B cell (primary cell): ENCODE measurements at regions not wholly inside any gene's neighbourhood (a gene's known extent, or its start where the extent isn't known, plus 50 kb on each side); places are given as distances from the start of the nearest gene placed in this dataset.

Experiments
- ATAC-seq: fragments of 200-7000 bp; cut with Tn5 transposase; one replicate; pipeline ENCODE4 v1.10.0; 2021; ENCODE audit warnings: low read depth, mild to moderate bottlenecking, moderate number of reproducible peaks, moderate library complexity
- CTCF ChIA-PET: fragments of 350-600 bp; sonication (Branson Sonifier 250); formaldehyde crosslinking; loops from one replicate; lab custom pipeline; 2021; ENCODE audit warnings: antibody characterized with exemption, inconsistent platforms; lab: Charles Lee
- POLR2A ChIA-PET: fragments of 350-600 bp; sonication (Branson Sonifier 250); formaldehyde crosslinking; loops from one replicate; lab custom pipeline; 2021; ENCODE audit warnings: antibody characterized with exemption; lab: Charles Lee
- DNase-seq: peaks from one replicate; pipeline ENCODE4 v3.0.0; 2013
- H2AFZ ChIP-seq: 2 replicates; pipeline ENCODE4 v1.6.1; 2012; ENCODE audit warnings: mild to moderate bottlenecking, low read depth, low read length; ENCODE audit not compliant: insufficient read depth, poor library complexity, severe bottlenecking
- H3K27ac ChIP-seq, 2 donors: 1 replicate in 1 of 2; 2 replicates in 1 of 2; pipeline ENCODE4 v1.5.1; 2012 to 2013; ENCODE audit warnings: low read length in 2 of 2, mild to moderate bottlenecking in 2 of 2, moderate library complexity in 1 of 2
- H3K27me3 ChIP-seq, 4 experiments: fragments of 200-600 bp in 1 of 4; sonication (generic) in 1 of 4; replicated peaks in 1 of 4; 1 replicate in 2 of 4; 2 replicates in 2 of 4; pipeline versions ENCODE4 v1.6.1 to v1.7.0; 2013 to 2016; ENCODE audit warnings: low read length in 3 of 4, mild to moderate bottlenecking in 2 of 4, mixed read lengths in 1 of 4, moderate library complexity in 1 of 4; ENCODE audit not compliant: insufficient read depth in 4 of 4, control insufficient read depth in 3 of 4; ENCODE audit errors: control extremely low read depth in 1 of 4
- H3K36me3 ChIP-seq, 2 experiments: replicated peaks in 1 of 2; 1 replicate in 1 of 2; 2 replicates in 1 of 2; pipeline versions ENCODE4 v1.6.1 to v1.7.1; 2013; ENCODE audit warnings: low read length in 1 of 2; ENCODE audit not compliant: insufficient read depth in 2 of 2, control insufficient read depth in 1 of 2; ENCODE audit errors: control extremely low read depth in 1 of 2, extremely low read depth in 1 of 2
- H3K4me1 ChIP-seq, 2 donors: fragments of 200-600 bp in 1 of 2; sonication (generic) in 1 of 2; 1 replicate in 1 of 2; 2 replicates in 1 of 2; pipeline versions ENCODE4 v1.5.1 to v1.6.1; 2013 to 2017; ENCODE audit warnings: low read length in 2 of 2; ENCODE audit not compliant: control insufficient read depth in 2 of 2, insufficient read depth in 2 of 2
- H3K4me2 ChIP-seq: replicated peaks from 2 replicates; pipeline ENCODE3; 2012; ENCODE audit warnings: mild to moderate bottlenecking, low read depth, low read length; ENCODE audit not compliant: poor library complexity, severe bottlenecking
- H3K4me3 ChIP-seq, 5 experiments: fragments of 200-600 bp in 1 of 5; sonication (generic) in 1 of 5; 1 replicate in 3 of 5; 2 replicates in 2 of 5; pipeline versions ENCODE4 v1.5.1 to v1.7.0; 2011 to 2016; ENCODE audit warnings: low read length in 4 of 5, mild to moderate bottlenecking in 4 of 5, low read depth in 2 of 5, control low read depth in 1 of 5, moderate library complexity in 1 of 5; ENCODE audit not compliant: insufficient read depth in 1 of 5; ENCODE audit errors: control extremely low read depth in 1 of 5, extremely low read depth in 1 of 5
- H3K79me2 ChIP-seq: fragments of 200-600 bp; sonication (generic); one replicate; pipeline ENCODE4 v1.6.0; 2016; ENCODE audit warnings: low read length; ENCODE audit not compliant: control insufficient read depth, insufficient read depth
- H3K9ac ChIP-seq: fragments of 200-600 bp; sonication (generic); 2 replicates; pipeline ENCODE4 v1.6.1; 2017; ENCODE audit warnings: mild to moderate bottlenecking, low read length, moderate library complexity
- H3K9me3 ChIP-seq, 3 donors: one replicate each; pipeline versions ENCODE4 v1.6.1 to v1.7.1; 2013; ENCODE audit warnings: low read length in 2 of 3; ENCODE audit not compliant: control insufficient read depth in 2 of 3, insufficient read depth in 1 of 3; ENCODE audit errors: control extremely low read depth in 1 of 3
- H4K20me1 ChIP-seq: 2 replicates; pipeline ENCODE4 v1.6.0; 2012; ENCODE audit warnings: mild to moderate bottlenecking, low read length; ENCODE audit not compliant: insufficient read depth, control insufficient read depth, poor library complexity, severe bottlenecking
- H3K27ac Mint-ChIP-seq: one replicate; pipeline ENCODE4 v1.8.0; 2021; ENCODE audit warnings: mixed read lengths
- H3K27me3 Mint-ChIP-seq: one replicate; pipeline ENCODE4 v1.8.0; 2021; ENCODE audit warnings: mixed read lengths
- H3K4me1 Mint-ChIP-seq: one replicate; pipeline ENCODE4 v1.8.0; 2021; ENCODE audit warnings: mixed read lengths
- H3K4me3 Mint-ChIP-seq: one replicate; pipeline ENCODE4 v1.8.0; 2021; ENCODE audit warnings: mixed read lengths
- H3K9me3 Mint-ChIP-seq: one replicate; pipeline ENCODE4 v1.8.0; 2022; ENCODE audit warnings: mixed read lengths; ENCODE audit not compliant: insufficient read depth
- CTCF ChIP-seq: fragments of 200-600 bp; IDR thresholded peaks from one replicate; pipeline ENCODE4 v1.8.0; 2022; ENCODE audit warnings: antibody characterized with exemption, mild to moderate bottlenecking
- EZH2 ChIP-seq: IDR thresholded peaks from 2 replicates; pipeline ENCODE4 v1.6.1; 2012; ENCODE audit warnings: borderline replicate concordance, low read depth, mild to moderate bottlenecking, moderate library complexity, low read length; ENCODE audit not compliant: insufficient read depth, poor library complexity, severe bottlenecking
- WGBS: methylation state at CpG from one replicate; pipeline ENCODE4 v1.1.5; 2013; ENCODE audit warnings: missing lambda C conversion rate; ENCODE audit not compliant: insufficient coverage; 5-methylcytosine and 5-hydroxymethylcytosine counted together
- intact Hi-C: fragments of 100-400 bp; cut with micrococcal nuclease; formaldehyde crosslinking; loops from one replicate; pipeline ENCODE4 v1.10.0; 2022

GRCh38 chr16:59612094-59612493, 878.0 kb upstream of the GOT2 start:
- Histone ChIP-seq H3K9me3 (no peaks in the 10 kb centered on the region), H3K4me1 (no peaks in the 10 kb centered on the region), H4K20me1 (no peaks in the 10 kb centered on the region), H3K9ac (no peak overlapping the region), H3K27ac (no peak overlapping the region), H3K4me3 (no peak overlapping the region), H3K4me2 (no peak overlapping the region), H2AFZ (no peak overlapping the region), H3K79me2 (no peaks in the 10 kb centered on the region), H3K27me3 (no peaks in the 10 kb centered on the region), H3K36me3 (no peaks in the 10 kb centered on the region)
- Mint-ChIP-seq H3K4me1 (no peaks in the 10 kb centered on the region), H3K4me3 (no peak overlapping the region), H3K27me3 (no peaks in the 10 kb centered on the region), H3K27ac (no peak overlapping the region), H3K9me3 (no peaks in the 10 kb centered on the region)
- no peak for DNase-seq
- ATAC-seq, result no peak
- no CpG with 5 or more reads among the region's 3 CpGs for WGBS
- ChIA-PET CTCF (no interaction called here), POLR2A (no interaction called here)
- no peak for TF ChIP-seq EZH2
- TF ChIP-seq CTCF, result no peak
- intact Hi-C loops, result no loop called here

GRCh38 chr16:59611556-59611955, 877.4 kb upstream of the GOT2 start:
- H4K20me1 ChIP-seq, result no peaks in the 10 kb centered on the region
- no peaks in the 10 kb centered on the region for H3K79me2 ChIP-seq
- Mint-ChIP-seq H3K27ac (no peak overlapping the region), H3K27me3 (no peaks in the 10 kb centered on the region), H3K4me1 (no peaks in the 10 kb centered on the region), H3K4me3 (no peak overlapping the region), H3K9me3 (no peaks in the 10 kb centered on the region)
- no peak overlapping the region for H3K4me2 ChIP-seq
- no peaks in the 10 kb centered on the region for H3K27me3 ChIP-seq
- ATAC-seq, result no peak
- H3K27ac ChIP-seq, result no peak overlapping the region
- H3K4me3 ChIP-seq, result no peak overlapping the region
- no peak for DNase-seq
- no peak overlapping the region for H3K9ac ChIP-seq
- H3K36me3 ChIP-seq, result no peaks in the 10 kb centered on the region
- H2AFZ ChIP-seq, result no peak overlapping the region
- intact Hi-C loops, result no loop called here
- H3K4me1 ChIP-seq, result no peaks in the 10 kb centered on the region
- CTCF ChIA-PET, result no interaction called here
- TF ChIP-seq EZH2 (no peak), CTCF (no peak)
- POLR2A ChIA-PET, result no interaction called here
- H3K9me3 ChIP-seq, result no peaks in the 10 kb centered on the region
- no CpG with 5 or more reads among the region's 3 CpGs for WGBS
